Cardiac fibroblast (primary cell): ENCODE measurements at regions not wholly inside any gene's neighbourhood (a gene's known extent, or its start where the extent isn't known, plus 50 kb on each side); places are given as distances from the start of the nearest gene placed in this dataset.

Experiments
- DNase-seq, 2 donors: peaks; one replicate each; pipeline versions ENCODE4 v3.0.0 to v3.0.0-alpha.2; 2010; ENCODE audit warnings: low read depth in 2 of 2
- H3K4me3 ChIP-seq, 2 donors: replicated peaks in 1 of 2; 1 replicate in 1 of 2; 2 replicates in 1 of 2; pipeline ENCODE4 v1.5.1; 2011; ENCODE audit warnings: low read depth in 2 of 2, low read length in 2 of 2, mild to moderate bottlenecking in 2 of 2, moderate library complexity in 1 of 2
- CTCF ChIP-seq: IDR thresholded peaks from one replicate; pipeline ENCODE4 v1.5.1; 2011; ENCODE audit warnings: low read depth, mild to moderate bottlenecking, low read length, inconsistent platforms

GRCh38 chr13:73754727-73755292, 379.4 kb downstream of the KLF12 start:
- peak; percentile 58 for TF ChIP-seq CTCF
- no peak overlapping the region for H3K4me3 ChIP-seq
- peak; percentile 76 to 80 for DNase-seq

GRCh38 chr13:73754241-73754640, 380.0 kb downstream of the KLF12 start:
- no peak for TF ChIP-seq CTCF
- no peak for DNase-seq
- no peak overlapping the region for H3K4me3 ChIP-seq

- DNase-seq = no peak
- H3K4me3 ChIP-seq = no peak overlapping the region
- no peak for TF ChIP-seq CTCF
These were observed 382.9 kb downstream of the KLF12 start for GRCh38 chr13:73751290-73751689.

- no peak for DNase-seq
- no peak for TF ChIP-seq CTCF
- H3K4me3 ChIP-seq = no peak overlapping the region
These were observed 385.8 kb downstream of the KLF12 start for GRCh38 chr13:73748404-73748803.

GRCh38 chr13:73745190-73745589, 389.0 kb downstream of the KLF12 start:
- no peak for DNase-seq
- H3K4me3 ChIP-seq = no peak overlapping the region
- TF ChIP-seq CTCF = no peak

GRCh38 chr13:73742982-73743381, 391.2 kb downstream of the KLF12 start:
- TF ChIP-seq CTCF = no peak
- no peak overlapping the region for H3K4me3 ChIP-seq
- no peak for DNase-seq

- TF ChIP-seq CTCF = no peak
- no peak for DNase-seq
- no peak overlapping the region for H3K4me3 ChIP-seq
These were observed 392.5 kb downstream of the KLF12 start for GRCh38 chr13:73741742-73742141.
